HUES64 (cell line): ENCODE measurements at regions not wholly inside any gene's neighbourhood (a gene's known extent, or its start where the extent isn't known, plus 50 kb on each side); places are given as distances from the start of the nearest gene placed in this dataset.

ENCODE experiments used
- H3K27ac ChIP-seq: 2 replicates; pipeline ENCODE4 v1.7.0; 2013; ENCODE audit warnings: low read depth, low read length, inconsistent platforms
- H3K27me3 ChIP-seq: 2 replicates; pipeline ENCODE4 v1.6.1; 2013; ENCODE audit warnings: mild to moderate bottlenecking, low read length; ENCODE audit not compliant: insufficient read depth
- H3K36me3 ChIP-seq: 2 replicates; pipeline ENCODE4 v1.6.1; 2013; ENCODE audit warnings: mild to moderate bottlenecking, low read length; ENCODE audit not compliant: insufficient read depth
- H3K4me1 ChIP-seq: 2 replicates; pipeline ENCODE4 v1.6.1; 2013; ENCODE audit warnings: mild to moderate bottlenecking, low read length, moderate library complexity; ENCODE audit not compliant: insufficient read depth
- H3K4me3 ChIP-seq: 2 replicates; pipeline ENCODE4 v1.5.1; 2013; ENCODE audit warnings: mild to moderate bottlenecking, low read length, moderate library complexity
- H3K9ac ChIP-seq: 2 replicates; pipeline ENCODE4 v1.6.1; 2013; ENCODE audit warnings: mild to moderate bottlenecking, low read depth, low read length
- H3K9me3 ChIP-seq: 2 replicates; pipeline ENCODE4 v1.6.1; 2013; ENCODE audit warnings: low read depth, low read length; ENCODE audit not compliant: insufficient read depth
- WGBS: fragments of 150-250, 120-280 bp; methylation state at CpG from one replicate; pipeline ENCODE4 v1.1.7; 2013; ENCODE audit warnings: missing lambda C conversion rate; 5-methylcytosine and 5-hydroxymethylcytosine counted together

DNA sequence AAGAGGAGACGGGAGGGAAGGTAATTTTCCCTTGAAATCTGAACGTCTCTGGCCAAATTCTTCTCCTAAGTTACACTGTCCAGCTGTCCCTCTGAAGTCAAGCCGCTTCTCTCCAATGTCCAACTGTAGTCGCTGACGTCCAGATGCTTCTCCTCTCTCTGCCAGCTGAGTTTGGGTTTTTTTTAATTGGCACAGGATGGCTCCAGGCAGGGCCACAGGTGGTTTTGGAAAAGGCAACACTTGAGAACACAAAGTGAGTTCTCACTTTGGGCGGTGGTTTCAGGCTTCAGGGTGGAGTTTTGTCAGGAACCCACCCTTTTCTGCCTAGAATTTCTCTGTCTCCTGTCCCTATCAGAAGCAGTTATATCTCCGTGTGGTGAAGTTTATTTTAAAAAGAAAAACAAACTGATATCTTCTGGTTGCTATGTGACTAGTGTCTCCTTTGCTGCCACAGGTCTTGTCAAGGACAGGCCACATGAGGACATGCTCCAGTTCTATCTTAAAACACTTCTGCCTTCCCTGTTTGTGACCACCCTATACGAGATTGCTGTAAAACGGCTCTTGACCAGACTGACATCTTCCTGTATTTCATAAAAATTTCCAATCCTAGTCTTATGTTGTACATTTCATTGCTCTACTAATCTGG lies 472.3 kb upstream of the ADGRL4 start:
- 96% methylated on average over 8 of the region's 9 CpGs for WGBS
- H3K4me3 ChIP-seq = no peak overlapping the region
- no peaks in the 10 kb centered on the region for H3K36me3 ChIP-seq
- H3K27me3 ChIP-seq = no peaks in the 10 kb centered on the region
- no peak overlapping the region for H3K27ac ChIP-seq
- no peak overlapping the region for H3K9ac ChIP-seq
- H3K4me1 ChIP-seq = peaks cover 2% of the 10 kb centered on the region; the same call in 1 of the 2 replicates
- peaks cover 4% of the 10 kb centered on the region; the same call in 1 of the 2 replicates for H3K9me3 ChIP-seq

DNA sequence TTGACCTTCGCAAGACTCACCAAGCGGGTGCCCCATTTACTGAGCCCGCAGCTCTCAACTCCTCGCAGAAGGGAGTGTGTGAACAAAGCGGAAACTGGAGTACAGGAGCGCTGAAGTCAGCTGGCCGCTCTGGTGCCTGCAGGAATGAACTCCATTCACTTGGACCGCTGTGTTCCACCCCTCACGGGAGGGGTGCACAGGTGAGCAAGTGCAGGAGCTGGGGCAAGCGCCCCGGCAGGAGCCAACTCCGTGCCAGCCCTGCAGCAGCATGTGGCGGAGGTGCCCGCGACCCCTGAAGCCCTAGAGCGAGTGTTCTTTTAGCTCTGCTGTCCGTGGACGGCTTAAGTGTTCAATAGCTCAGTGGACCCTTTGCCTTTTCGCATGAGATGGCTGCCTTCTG lies 471.6 kb upstream of the ADGRL4 start:
- H3K27me3 ChIP-seq = no peaks in the 10 kb centered on the region
- no peaks in the 10 kb centered on the region for H3K36me3 ChIP-seq
- H3K27ac ChIP-seq = no peak overlapping the region
- WGBS = 96% methylated on average over 19 of the region's 19 CpGs
- no peak overlapping the region for H3K4me3 ChIP-seq
- H3K9ac ChIP-seq = no peak overlapping the region
- H3K4me1 ChIP-seq = no peaks in the 10 kb centered on the region
- H3K9me3 ChIP-seq = peaks cover 4% of the 10 kb centered on the region; the same call in 1 of the 2 replicates

DNA sequence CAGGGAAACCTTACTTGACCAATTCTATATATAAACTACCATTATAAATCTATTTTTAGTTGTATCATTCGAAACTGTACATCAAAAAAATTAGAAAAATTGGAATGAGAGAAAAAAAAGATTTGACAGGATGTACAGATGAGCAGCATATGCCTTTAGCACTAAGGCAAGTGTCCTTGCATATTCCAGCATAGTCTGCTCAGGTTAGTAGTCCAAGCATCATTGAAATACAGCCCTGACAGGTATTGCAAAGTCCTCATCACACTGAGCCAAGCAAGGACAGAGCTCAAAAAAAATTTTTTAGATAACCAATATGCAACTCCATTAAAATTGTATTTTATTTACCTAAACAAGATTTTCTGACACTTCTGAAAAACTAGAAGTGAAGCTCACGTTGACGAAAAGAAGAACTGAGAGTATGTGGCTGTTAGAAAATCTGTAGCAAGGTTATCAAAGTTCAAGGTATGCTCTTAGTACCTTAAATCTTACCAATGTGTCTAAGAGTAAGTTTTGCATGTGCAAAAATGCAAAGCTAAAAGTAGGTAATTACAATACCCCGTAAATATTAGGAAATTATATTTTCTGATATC lies 465.6 kb upstream of the ADGRL4 start:
- Histone ChIP-seq H3K4me1 (no peaks in the 10 kb centered on the region), H3K27me3 (no peaks in the 10 kb centered on the region), H3K9ac (no peak overlapping the region), H3K4me3 (no peak overlapping the region), H3K36me3 (no peaks in the 10 kb centered on the region), H3K27ac (no peak overlapping the region), H3K9me3 (no peaks in the 10 kb centered on the region)
- 96% methylated on average over 3 of the region's 4 CpGs for WGBS

DNA sequence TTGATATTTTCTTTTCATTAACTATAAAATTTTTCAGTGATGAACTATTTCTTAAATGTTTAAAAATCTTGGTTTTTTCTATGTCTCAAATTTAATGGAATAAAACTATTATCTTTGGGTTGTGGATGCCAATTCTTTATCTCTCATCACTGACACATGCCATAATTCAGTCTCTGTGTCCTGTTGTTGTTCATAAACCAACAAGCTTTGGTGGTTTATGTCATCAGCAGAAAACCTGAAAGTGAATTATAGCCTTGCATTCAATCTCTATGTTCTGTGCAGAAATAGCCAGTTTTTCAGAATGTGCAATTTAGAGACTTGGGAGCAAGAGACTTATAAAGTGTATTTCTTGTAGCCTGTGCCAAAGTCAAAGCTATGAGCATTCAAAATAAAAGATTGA lies 462.6 kb upstream of the ADGRL4 start:
- Histone ChIP-seq H3K36me3 (no peaks in the 10 kb centered on the region), H3K4me3 (no peak overlapping the region), H3K9ac (no peak overlapping the region), H3K27me3 (no peaks in the 10 kb centered on the region), H3K4me1 (no peaks in the 10 kb centered on the region), H3K27ac (no peak overlapping the region), H3K9me3 (0 out of 2 replicates have a peak, but pooled peaks cover 3% of the 10 kb centered on the region)

DNA sequence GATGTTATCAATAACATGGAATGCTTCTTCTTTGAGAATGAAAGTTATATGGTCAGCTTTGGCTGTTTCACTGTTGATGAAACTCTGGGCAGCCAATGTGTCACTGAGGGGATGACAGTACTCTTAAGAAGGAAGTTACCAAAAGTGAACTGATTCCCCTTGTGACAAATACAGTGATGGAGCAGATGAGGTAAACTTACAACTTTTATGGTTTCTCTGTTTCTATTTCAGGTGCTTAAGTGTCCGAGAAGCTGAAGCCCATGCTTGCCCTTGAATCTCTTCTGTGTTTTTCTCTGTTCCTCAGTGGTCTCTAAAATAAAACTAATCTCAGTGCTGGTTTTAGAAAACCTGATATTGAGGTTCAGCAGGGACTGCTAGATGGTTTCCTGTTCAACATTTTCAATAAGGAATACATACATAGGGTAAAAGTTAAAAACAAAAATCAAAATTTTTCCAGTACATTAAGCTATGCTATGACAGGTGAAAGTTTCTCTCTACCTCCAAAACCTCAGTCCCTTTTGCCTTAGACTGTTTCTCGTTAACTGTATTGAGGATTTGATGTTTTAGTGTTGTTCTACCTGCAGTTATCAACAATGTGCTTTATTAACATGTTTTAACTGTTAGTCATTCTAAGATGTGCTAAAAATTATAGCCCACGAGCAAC lies 454.4 kb upstream of the ADGRL4 start:
- no peaks in the 10 kb centered on the region for H3K27me3 ChIP-seq
- 0 out of 2 replicates have a peak, but pooled peaks cover 3% of the 10 kb centered on the region for H3K9me3 ChIP-seq
- no peaks in the 10 kb centered on the region for H3K36me3 ChIP-seq
- no peak overlapping the region for H3K9ac ChIP-seq
- no peak overlapping the region for H3K4me3 ChIP-seq
- WGBS = 95% methylated on average over 2 of the region's 3 CpGs
- H3K27ac ChIP-seq = no peak overlapping the region
- H3K4me1 ChIP-seq = no peaks in the 10 kb centered on the region

DNA sequence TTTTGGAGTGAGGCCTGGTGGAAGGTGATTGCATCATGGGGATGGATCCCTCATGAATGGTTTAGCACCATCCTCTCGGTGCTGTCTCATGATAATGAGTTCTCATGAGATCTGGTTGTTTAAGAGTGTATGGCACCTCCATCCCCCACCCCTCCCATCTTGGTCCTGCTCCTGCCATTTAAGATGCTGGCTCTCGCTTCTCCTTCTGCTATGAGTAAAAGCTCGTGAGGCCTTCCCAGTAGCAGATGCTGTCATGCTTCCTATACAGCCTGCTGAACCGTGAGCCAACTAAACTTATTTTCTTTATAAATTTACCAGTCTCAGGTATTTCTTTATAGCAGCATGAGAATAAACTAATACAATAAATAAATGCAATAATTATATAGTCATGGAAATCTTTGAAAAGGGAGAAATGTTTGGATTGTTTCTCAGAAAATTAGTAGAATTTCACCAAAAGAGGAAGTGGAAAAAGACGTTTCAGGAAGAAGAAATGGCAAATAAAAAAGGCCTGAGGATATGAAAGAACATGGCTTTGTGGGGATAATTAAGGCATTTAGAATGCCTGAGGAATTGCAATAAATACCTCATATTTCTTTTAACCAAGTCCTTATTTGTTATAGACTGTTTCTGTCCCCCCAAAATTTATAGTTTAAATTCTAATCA lies 451.2 kb upstream of the ADGRL4 start:
- Histone ChIP-seq H3K4me1 (no peaks in the 10 kb centered on the region), H3K27ac (no peak overlapping the region), H3K4me3 (no peak overlapping the region), H3K9ac (no peak overlapping the region), H3K9me3 (no peaks in the 10 kb centered on the region), H3K36me3 (no peaks in the 10 kb centered on the region), H3K27me3 (no peaks in the 10 kb centered on the region)
- 94% methylated on average over 5 of the region's 5 CpGs for WGBS

DNA sequence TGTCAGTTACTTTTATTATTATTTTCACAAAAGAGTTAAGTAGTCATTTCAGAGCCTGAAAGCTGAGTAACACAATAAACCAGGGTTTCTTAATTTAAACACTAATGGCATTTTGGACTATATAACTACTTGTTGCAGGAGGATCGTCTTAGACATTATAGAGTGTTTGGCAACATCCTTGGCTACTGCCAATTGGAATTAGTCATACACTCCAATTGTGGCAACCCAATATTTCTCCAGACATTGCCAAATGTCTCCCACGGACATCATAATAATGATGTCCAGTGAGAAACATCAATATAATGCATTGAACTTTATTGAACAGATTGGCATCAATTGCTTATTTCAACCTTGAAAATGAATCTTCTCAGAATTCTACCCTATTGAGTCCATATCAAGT lies 441.9 kb upstream of the ADGRL4 start:
- 95% methylated on average over 2 of the region's 2 CpGs for WGBS
- H3K9me3 ChIP-seq = no peaks in the 10 kb centered on the region
- no peaks in the 10 kb centered on the region for H3K27me3 ChIP-seq
- no peak overlapping the region for H3K9ac ChIP-seq
- no peaks in the 10 kb centered on the region for H3K36me3 ChIP-seq
- no peak overlapping the region for H3K27ac ChIP-seq
- H3K4me3 ChIP-seq = no peak overlapping the region
- H3K4me1 ChIP-seq = no peaks in the 10 kb centered on the region

DNA sequence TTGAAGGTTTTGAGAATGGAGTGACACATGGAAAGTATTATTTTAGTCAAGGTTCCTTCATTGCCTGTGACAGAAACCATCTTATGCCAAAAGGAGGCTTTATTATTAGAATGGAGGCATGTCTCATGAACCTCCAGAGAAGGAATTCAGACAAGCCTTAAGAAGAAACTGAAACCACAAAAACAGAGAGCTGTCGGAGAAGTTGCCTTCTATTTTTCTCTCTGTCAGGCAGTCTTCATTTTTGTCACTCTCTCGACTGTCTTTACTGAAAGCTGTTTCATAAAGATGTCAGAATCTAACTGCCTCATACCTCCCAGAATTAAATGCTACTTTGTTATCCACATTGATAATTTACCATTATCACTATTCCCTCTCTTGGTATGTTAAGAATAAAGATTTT lies 434.7 kb upstream of the ADGRL4 start:
- Histone ChIP-seq H3K27me3 (no peaks in the 10 kb centered on the region), H3K27ac (no peak overlapping the region), H3K9ac (no peak overlapping the region), H3K4me1 (0 out of 2 replicates have a peak, but pooled peaks cover 4% of the 10 kb centered on the region), H3K36me3 (no peaks in the 10 kb centered on the region), H3K9me3 (no peaks in the 10 kb centered on the region), H3K4me3 (no peak overlapping the region)
- WGBS = 90% methylated on average over 2 of the region's 2 CpGs

DNA sequence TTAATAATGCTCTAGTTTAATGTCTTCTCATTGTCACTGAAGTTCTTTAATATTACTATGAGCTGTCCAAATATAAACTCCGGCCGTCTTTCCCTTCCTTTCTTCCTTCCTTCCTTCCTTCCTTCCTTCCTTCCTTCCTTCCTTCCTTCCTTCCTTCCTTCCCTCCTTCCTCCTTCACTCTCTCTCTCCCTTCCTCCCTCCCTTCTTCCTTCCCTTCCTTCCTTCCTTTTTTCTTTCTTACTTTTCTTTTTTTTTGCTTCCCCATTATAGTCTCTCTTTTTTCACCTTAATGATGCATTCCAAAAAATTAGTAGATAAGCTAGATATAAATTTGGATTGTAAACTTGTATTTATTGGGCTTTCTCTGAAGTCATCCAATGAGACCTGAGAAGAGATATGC lies 431.0 kb upstream of the ADGRL4 start:
- H3K4me3 ChIP-seq = no peak overlapping the region
- WGBS = 96% methylated on average over 2 of the region's 2 CpGs
- no peaks in the 10 kb centered on the region for H3K9me3 ChIP-seq
- no peaks in the 10 kb centered on the region for H3K36me3 ChIP-seq
- H3K4me1 ChIP-seq = 0 out of 2 replicates have a peak, but pooled peaks cover 4% of the 10 kb centered on the region
- no peak overlapping the region for H3K9ac ChIP-seq
- H3K27ac ChIP-seq = no peak overlapping the region
- no peaks in the 10 kb centered on the region for H3K27me3 ChIP-seq

DNA sequence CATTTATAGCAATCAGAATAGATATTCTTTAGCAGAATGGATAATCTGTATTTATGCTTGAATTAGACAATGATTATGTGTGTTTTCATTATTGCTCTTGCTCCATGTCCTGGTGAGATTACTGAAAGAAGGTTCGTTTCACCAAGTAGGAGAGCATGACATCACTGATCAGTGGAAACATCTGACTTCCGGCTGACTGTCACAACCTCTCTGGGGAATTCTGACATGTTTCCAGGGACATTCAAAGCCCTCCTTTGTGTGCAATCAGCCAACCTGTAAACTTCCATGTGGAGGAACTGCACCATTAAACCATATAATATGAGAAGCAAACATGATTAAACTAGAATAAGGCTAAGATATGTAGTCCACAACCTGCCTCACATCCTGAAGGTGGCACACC lies 424.8 kb upstream of the ADGRL4 start:
- no peak overlapping the region for H3K9ac ChIP-seq
- no peak overlapping the region for H3K27ac ChIP-seq
- H3K9me3 ChIP-seq = no peaks in the 10 kb centered on the region
- H3K27me3 ChIP-seq = no peaks in the 10 kb centered on the region
- no peaks in the 10 kb centered on the region for H3K4me1 ChIP-seq
- H3K4me3 ChIP-seq = no peak overlapping the region
- H3K36me3 ChIP-seq = no peaks in the 10 kb centered on the region
- 92% methylated on average over 2 of the region's 2 CpGs for WGBS

DNA sequence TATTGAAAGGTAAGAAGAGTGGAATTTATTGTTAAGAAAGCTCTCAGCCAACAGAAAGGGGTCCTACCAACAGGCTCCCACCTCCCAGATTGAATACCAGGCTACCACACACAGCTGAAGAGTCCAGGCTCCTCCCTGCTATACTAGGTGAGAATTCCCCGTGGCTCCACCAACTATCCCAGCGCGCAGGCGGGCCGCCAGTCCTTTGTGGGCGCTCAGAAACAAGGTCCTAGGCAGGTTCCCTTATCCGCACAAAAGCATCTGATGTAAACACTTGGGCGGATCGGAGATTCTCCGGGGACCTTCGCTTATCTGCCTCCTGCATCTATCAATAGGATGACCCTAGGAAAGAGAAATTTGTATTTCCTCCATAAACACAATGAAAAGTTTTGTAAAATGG lies 423.9 kb upstream of the ADGRL4 start:
- no peaks in the 10 kb centered on the region for H3K36me3 ChIP-seq
- no peak overlapping the region for H3K4me3 ChIP-seq
- WGBS = 95% methylated on average over 11 of the region's 11 CpGs
- H3K27me3 ChIP-seq = no peaks in the 10 kb centered on the region
- no peaks in the 10 kb centered on the region for H3K9me3 ChIP-seq
- H3K4me1 ChIP-seq = no peaks in the 10 kb centered on the region
- no peak overlapping the region for H3K27ac ChIP-seq
- H3K9ac ChIP-seq = no peak overlapping the region
